Transverse colon (tissue), 4 donors: ENCODE measurements at regions not wholly inside any gene's neighbourhood (a gene's known extent, or its start where the extent isn't known, plus 50 kb on each side); places are given as distances from the start of the nearest gene placed in this dataset.

Source experiments
- CTCF ChIP-seq, 5 experiments: fragments of 200-600 bp in 3 of 5; fragments of 450-650 bp in 2 of 5; sonication (generic) in 3 of 5; IDR thresholded peaks; 1 replicate in 2 of 5; 2 replicates in 3 of 5; pipeline ENCODE4 v1.5.1; 2016 to 2017; ENCODE audit warnings: antibody characterized with exemption in 5 of 5, inconsistent platforms in 3 of 5, mild to moderate bottlenecking in 2 of 5, moderate library complexity in 1 of 5
- POLR2AphosphoS5 ChIP-seq, 3 donors: sonication (generic); formaldehyde crosslinking; IDR thresholded peaks; one replicate each; pipeline ENCODE4 v1.6.1; 2016; ENCODE audit warnings: antibody characterized with exemption in 3 of 3

GRCh38 chrX:98939456-98939855 is 1470.6 kb downstream of the PCDH19 start:
- TF ChIP-seq CTCF (IDR thresholded peaks at IDR 0.05) (no peak), POLR2AphosphoS5 (IDR thresholded peaks at IDR 0.05) (no peak)
